Effector CD8-positive, alpha-beta T cell (primary cell): ENCODE measurements at regions not wholly inside any gene's neighbourhood (a gene's known extent, or its start where the extent isn't known, plus 50 kb on each side); places are given as distances from the start of the nearest gene placed in this dataset.
"Not testable (repeated sequence)": the region's sequence is repeated elsewhere in the genome, so short reads cannot be mapped to it uniquely, and the experiment has no call there.

Experiments
- DNase-seq: peaks from one replicate; lab custom pipeline; 2025; lab: John Stamatoyannopoulos, UW

GRCh38 chr10:78458983-78459638 is 425.4 kb downstream of the RPS24 start:
- no peak for DNase-seq

- no peak for DNase-seq
Observed at GRCh38 chr10:78459639-78460037, 426.0 kb downstream of the RPS24 start.

- DNase-seq, result no peak
Observed at GRCh38 chr10:78460204-78460603, 426.5 kb downstream of the RPS24 start.

- DNase-seq, result no peak
Observed at GRCh38 chr10:78461333-78461732, 427.7 kb downstream of the RPS24 start.

- DNase-seq, result no peak
Observed at GRCh38 chr10:78462176-78462575, 428.5 kb downstream of the RPS24 start.

- DNase-seq, result no peak
Observed at GRCh38 chr10:78462726-78463228, 429.1 kb downstream of the RPS24 start.

GRCh38 chr10:78464118-78464855 is 430.6 kb downstream of the RPS24 start:
- no peak for DNase-seq

- DNase-seq, result no peak
Observed at GRCh38 chr10:78464856-78465267, 431.2 kb downstream of the RPS24 start.

- DNase-seq, result no peak
Observed at GRCh38 chr10:78465431-78465830, 431.8 kb downstream of the RPS24 start.

GRCh38 chr10:78467496-78468106 is 433.9 kb downstream of the RPS24 start:
- no peak for DNase-seq

- not testable (repeated sequence) for DNase-seq
Observed at GRCh38 chr10:78468731-78469130, 435.1 kb downstream of the RPS24 start.

GRCh38 chr10:78470267-78471103 is 436.8 kb downstream of the RPS24 start:
- DNase-seq, result no peak

GRCh38 chr10:78471326-78471722 is 437.7 kb downstream of the RPS24 start:
- no peak for DNase-seq

- no peak for DNase-seq
Observed at GRCh38 chr10:78471723-78472550, 438.3 kb downstream of the RPS24 start.

- DNase-seq, result no peak
Observed at GRCh38 chr10:78472551-78472890, 438.9 kb downstream of the RPS24 start.

GRCh38 chr10:78473006-78473405 is 439.3 kb downstream of the RPS24 start:
- no peak for DNase-seq

- no peak for DNase-seq
Observed at GRCh38 chr10:78474743-78475142, 441.1 kb downstream of the RPS24 start.

- no peak for DNase-seq
Observed at GRCh38 chr10:78475437-78475836, 441.8 kb downstream of the RPS24 start.

- no peak for DNase-seq
Observed at GRCh38 chr10:78476156-78476555, 442.5 kb downstream of the RPS24 start.

GRCh38 chr10:78476844-78477243 is 443.2 kb downstream of the RPS24 start:
- no peak for DNase-seq

- DNase-seq, result no peak
Observed at GRCh38 chr10:78478919-78479318, 445.3 kb downstream of the RPS24 start.
